ENCODE measurements at regions not wholly inside any gene's neighbourhood (a gene's known extent, or its start where the extent isn't known, plus 50 kb on each side); places are given as distances from the start of the nearest gene placed in this dataset.

GRCh38 chr16:73724503-73724902, 572.1 kb upstream of the PSMD7 start:
- Histone ChIP-seq H3K36me3 (ENCODE audit: control insufficient read depth in 1 of 2, insufficient read depth in 2 of 2, low read length in 2 of 2) (no peaks in the 10 kb centered on the region), H3K79me2 (ENCODE audit: insufficient read depth, low read length) (no peaks in the 10 kb centered on the region), H3K27me3 (ENCODE audit: insufficient read depth, low read length) (peaks cover 9% of the 10 kb centered on the region), H2AFZ (ENCODE audit: low read depth, low read length, poor library complexity, severe bottlenecking) (no peak overlapping the region), H3K27ac (ENCODE audit: low read depth, low read length) (no peak overlapping the region), H3K9me2 (ENCODE audit: insufficient read depth) (no peaks in the 10 kb centered on the region), H3K4me2 (ENCODE audit: low read length) (no peak overlapping the region), H3K9ac (ENCODE audit: low read length) (no peak overlapping the region), H3K4me3 (replicated peaks in 1 of 2; ENCODE audit: low read depth in 1 of 2, low read length in 2 of 2) (no peak overlapping the region), H4K20me1 (ENCODE audit: insufficient read depth) (no peaks in the 10 kb centered on the region), H3K9me3 (ENCODE audit: control insufficient read depth in 1 of 2, insufficient read depth in 1 of 2, low read depth in 1 of 2, low read length in 2 of 2) (no peaks in the 10 kb centered on the region), H3K4me1 (ENCODE audit: control insufficient read depth in 1 of 2, insufficient read depth in 2 of 2, low read length in 2 of 2) (no peaks in the 10 kb centered on the region)
- intact Hi-C loops (cut with micrococcal nuclease) = no loop called here
- ChIA-PET RAD21 (ENCODE audit: low non-redundant PET in 1 of 2, low total read pairs in 2 of 2, uncharacterized antibody in 2 of 2, unreplicated experiment in 2 of 2) (no interaction called here), CTCF (interaction anchor here (0.6 kb wide), 1 partner anchor 11 kb away, joined by 3 read pairs; no protein-coding TSS in a partner anchor), POLR2A (no interaction called here)
- BruUV-seq (replicated peaks) = no TSS peak
- ATAC-seq = no peak
- TF ChIP-seq SIN3A (IDR thresholded peaks at IDR 0.05; ENCODE audit: low read depth) (no peak), CBX3 (IDR thresholded peaks at IDR 0.05; ENCODE audit: low read depth) (no peak), ZBTB33 (IDR thresholded peaks at IDR 0.05; ENCODE audit: extremely low read depth, insufficient replicate concordance, low read length) (no peak), EZH2phosphoT487 (IDR thresholded peaks at IDR 0.05; ENCODE audit: borderline replicate concordance) (no peak), ZNF274 (IDR thresholded peaks at IDR 0.05; ENCODE audit: low read depth, low read length) (no peak), FOSL1 (IDR thresholded peaks at IDR 0.05; ENCODE audit: low read depth) (no peak), CTCF (IDR thresholded peaks at IDR 0.05 in 2 of 3, conservative IDR thresholded peaks at IDR 0.05 in 1 of 3; ENCODE audit: borderline replicate concordance in 1 of 3, insufficient read depth in 1 of 3, low read depth in 2 of 3, low read length in 2 of 3) (no peak), CEBPB (IDR thresholded peaks at IDR 0.05; ENCODE audit: low read depth) (no peak), ZFX (IDR thresholded peaks at IDR 0.05) (no peak), POLR2A (IDR thresholded peaks at IDR 0.05; ENCODE audit: borderline replicate concordance, extremely low read depth, insufficient read depth, insufficient read length) (no peak), EZH2 (IDR thresholded peaks at IDR 0.05) (no peak), TCF7L2 (IDR thresholded peaks at IDR 0.05; ENCODE audit: borderline replicate concordance, extremely low read depth, insufficient read depth, insufficient read length) (no peak)
- no peak for DNase-seq (ENCODE audit: low read depth, low spot score)
